Lower lobe of right lung (tissue), 2 donors: ENCODE measurements at regions not wholly inside any gene's neighbourhood (a gene's known extent, or its start where the extent isn't known, plus 50 kb on each side); places are given as distances from the start of the nearest gene placed in this dataset.

Experiments
- ATAC-seq, 2 donors: fragments of 200-7000 bp; cut with Tn5 transposase; one replicate each; pipeline ENCODE4 v1.9.1; 2020 to 2022; ENCODE audit warnings: mild to moderate bottlenecking in 2 of 2, moderate library complexity in 2 of 2
- DNase-seq: peaks from one replicate; pipeline ENCODE4 v3.0.0-alpha.2; 2020
- H3K27ac ChIP-seq: fragments of 200-600 bp; one replicate; pipeline ENCODE4 v1.8.0; 2022
- H3K27me3 ChIP-seq: fragments of 200-600 bp; one replicate; pipeline ENCODE4 v1.8.0; 2022; ENCODE audit warnings: low read depth
- H3K36me3 ChIP-seq: fragments of 200-600 bp; one replicate; pipeline ENCODE4 v1.8.0; 2022; ENCODE audit warnings: mild to moderate bottlenecking
- H3K4me1 ChIP-seq: fragments of 200-600 bp; one replicate; pipeline ENCODE4 v1.8.0; 2022
- H3K4me3 ChIP-seq: fragments of 200-600 bp; one replicate; pipeline ENCODE4 v1.8.0; 2022; ENCODE audit warnings: mild to moderate bottlenecking
- H3K9me3 ChIP-seq: fragments of 200-600 bp; one replicate; pipeline ENCODE4 v1.8.0; 2022
- CTCF ChIP-seq: fragments of 200-600 bp; IDR thresholded peaks from one replicate; pipeline ENCODE4 v1.8.0; 2022; ENCODE audit warnings: antibody characterized with exemption, mild to moderate bottlenecking
- intact Hi-C: fragments of 100-400 bp; cut with DNase I; formaldehyde crosslinking; loops from one replicate; pipeline ENCODE4 v1.11.0; 2022
- donor health status: DM: no; HTN: yes; CAD: no; lungs with severe emphysema.

GRCh38 chr10:128775743-128776142 is 649.5 kb upstream of the MKI67 start:
- Histone ChIP-seq H3K4me3 (no peak overlapping the region), H3K36me3 (no peaks in the 10 kb centered on the region), H3K27me3 (no peaks in the 10 kb centered on the region), H3K4me1 (no peaks in the 10 kb centered on the region), H3K9me3 (no peaks in the 10 kb centered on the region), H3K27ac (no peak overlapping the region)
- ATAC-seq (no peak), DNase-seq (no peak)
- intact Hi-C loops, result no loop called here
- no peak for TF ChIP-seq CTCF

- no peaks in the 10 kb centered on the region for H3K4me1 ChIP-seq
- H3K27me3 ChIP-seq, result no peaks in the 10 kb centered on the region
- intact Hi-C loops, result no loop called here
- H3K4me3 ChIP-seq, result no peak overlapping the region
- no peak for TF ChIP-seq CTCF
- H3K9me3 ChIP-seq, result no peaks in the 10 kb centered on the region
- no peak for ATAC-seq
- H3K36me3 ChIP-seq, result no peaks in the 10 kb centered on the region
- no peak for DNase-seq
- H3K27ac ChIP-seq, result no peak overlapping the region
Measured at GRCh38 chr10:128776673-128777252, 650.5 kb upstream of the MKI67 start.

GRCh38 chr10:128777342-128777741 is 651.1 kb upstream of the MKI67 start:
- no peak overlapping the region for H3K27ac ChIP-seq
- H3K9me3 ChIP-seq, result no peaks in the 10 kb centered on the region
- no peaks in the 10 kb centered on the region for H3K4me1 ChIP-seq
- DNase-seq, result no peak
- no peaks in the 10 kb centered on the region for H3K27me3 ChIP-seq
- H3K36me3 ChIP-seq, result no peaks in the 10 kb centered on the region
- H3K4me3 ChIP-seq, result no peak overlapping the region
- no peak for ATAC-seq
- TF ChIP-seq CTCF, result no peak
- intact Hi-C loops, result no loop called here

- no peak for TF ChIP-seq CTCF
- intact Hi-C loops, result no loop called here
- no peak for DNase-seq
Measured at GRCh38 chr10:128779416-128779815, 653.2 kb upstream of the MKI67 start.

GRCh38 chr10:128780156-128780761 is 654.0 kb upstream of the MKI67 start:
- no peaks in the 10 kb centered on the region for H3K27me3 ChIP-seq
- H3K4me3 ChIP-seq, result no peak overlapping the region
- no peaks in the 10 kb centered on the region for H3K36me3 ChIP-seq
- no peaks in the 10 kb centered on the region for H3K9me3 ChIP-seq
- no peak for DNase-seq
- no peak overlapping the region for H3K27ac ChIP-seq
- H3K4me1 ChIP-seq, result no peaks in the 10 kb centered on the region
- ATAC-seq, result no peak
- intact Hi-C loops, result no loop called here
- TF ChIP-seq CTCF, result no peak

More at GRCh38 chr10:128779416-128779815, 653.2 kb upstream of the MKI67 start:
- H3K4me3 ChIP-seq, result no peak overlapping the region
- no peaks in the 10 kb centered on the region for H3K27me3 ChIP-seq
- H3K36me3 ChIP-seq, result no peaks in the 10 kb centered on the region
- no peaks in the 10 kb centered on the region for H3K4me1 ChIP-seq
- H3K27ac ChIP-seq, result no peak overlapping the region
- no peak for ATAC-seq
- no peaks in the 10 kb centered on the region for H3K9me3 ChIP-seq
